ENCODE measurements at regions not wholly inside any gene's neighbourhood (a gene's known extent, or its start where the extent isn't known, plus 50 kb on each side); places are given as distances from the start of the nearest gene placed in this dataset.

DNA sequence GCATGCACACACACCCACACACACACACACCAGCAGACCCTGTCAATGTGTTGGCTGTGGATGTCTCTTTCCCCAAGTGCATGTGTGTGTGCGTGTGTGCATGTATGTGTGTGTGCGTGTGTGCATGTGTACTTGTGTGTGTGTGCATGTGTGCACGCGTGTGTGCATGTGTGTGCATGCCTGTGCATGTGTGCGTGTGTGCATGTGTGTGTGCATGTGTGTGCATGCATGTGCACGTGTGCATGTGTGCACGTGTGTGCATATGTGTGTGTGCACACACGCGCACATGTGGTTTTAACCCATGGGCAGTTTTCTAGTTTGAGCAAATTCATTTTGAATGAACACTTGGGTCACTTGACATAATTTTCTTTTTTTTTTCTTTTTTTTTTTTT lies 268.8 kb upstream of the IRX1 start:
- TF ChIP-seq POLR2A (IDR thresholded peaks at IDR 0.05) = no peak
- TF ChIP-seq, protein P1, sequence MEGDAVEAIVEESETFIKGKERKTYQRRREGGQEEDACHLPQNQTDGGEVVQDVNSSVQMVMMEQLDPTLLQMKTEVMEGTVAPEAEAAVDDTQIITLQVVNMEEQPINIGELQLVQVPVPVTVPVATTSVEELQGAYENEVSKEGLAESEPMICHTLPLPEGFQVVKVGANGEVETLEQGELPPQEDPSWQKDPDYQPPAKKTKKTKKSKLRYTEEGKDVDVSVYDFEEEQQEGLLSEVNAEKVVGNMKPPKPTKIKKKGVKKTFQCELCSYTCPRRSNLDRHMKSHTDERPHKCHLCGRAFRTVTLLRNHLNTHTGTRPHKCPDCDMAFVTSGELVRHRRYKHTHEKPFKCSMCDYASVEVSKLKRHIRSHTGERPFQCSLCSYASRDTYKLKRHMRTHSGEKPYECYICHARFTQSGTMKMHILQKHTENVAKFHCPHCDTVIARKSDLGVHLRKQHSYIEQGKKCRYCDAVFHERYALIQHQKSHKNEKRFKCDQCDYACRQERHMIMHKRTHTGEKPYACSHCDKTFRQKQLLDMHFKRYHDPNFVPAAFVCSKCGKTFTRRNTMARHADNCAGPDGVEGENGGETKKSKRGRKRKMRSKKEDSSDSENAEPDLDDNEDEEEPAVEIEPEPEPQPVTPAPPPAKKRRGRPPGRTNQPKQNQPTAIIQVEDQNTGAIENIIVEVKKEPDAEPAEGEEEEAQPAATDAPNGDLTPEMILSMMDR (IDR thresholded peaks at IDR 0.05) = no peak
- TF ChIP-seq POLR2AphosphoS5 (IDR thresholded peaks at IDR 0.05) = no peak
